Uterus (tissue), 2 donors: ENCODE measurements at regions not wholly inside any gene's neighbourhood (a gene's known extent, or its start where the extent isn't known, plus 50 kb on each side); places are given as distances from the start of the nearest gene placed in this dataset.

ENCODE experiments used
- CTCF ChIP-seq, 4 experiments: fragments of 200-600 bp in 2 of 4; fragments of 450-650 bp in 2 of 4; sonication (generic) in 2 of 4; IDR thresholded peaks; one replicate each; pipeline ENCODE4 v1.5.1; 2016 to 2019; ENCODE audit warnings: antibody characterized with exemption in 4 of 4, mild to moderate bottlenecking in 2 of 4, moderate library complexity in 1 of 4
- POLR2A ChIP-seq, 2 donors: fragments of 450-650 bp; IDR thresholded peaks; one replicate each; pipeline ENCODE4 v1.6.1; 2016; ENCODE audit warnings: antibody characterized with exemption in 2 of 2, mild to moderate bottlenecking in 1 of 2, moderate library complexity in 1 of 2

GRCh38 chr11:79493555-79494171 is 52.8 kb upstream of the TENM4 start:
- TF ChIP-seq CTCF (IDR thresholded peaks at IDR 0.05), result peak; percentile 29 to 57 (median 48)
- TF ChIP-seq POLR2A (IDR thresholded peaks at IDR 0.05), result no peak
